GM21723 (cell line): ENCODE measurements at regions not wholly inside any gene's neighbourhood (a gene's known extent, or its start where the extent isn't known, plus 50 kb on each side); places are given as distances from the start of the nearest gene placed in this dataset.

Source experiments
- ATAC-seq: cut with Tn5 transposase; IDR thresholded peaks from one replicate; pipeline ENCODE4 v1.9.1; 2021; ENCODE audit warnings: mild to moderate bottlenecking, moderate library complexity; ENCODE audit not compliant: unreplicated experiment

DNA sequence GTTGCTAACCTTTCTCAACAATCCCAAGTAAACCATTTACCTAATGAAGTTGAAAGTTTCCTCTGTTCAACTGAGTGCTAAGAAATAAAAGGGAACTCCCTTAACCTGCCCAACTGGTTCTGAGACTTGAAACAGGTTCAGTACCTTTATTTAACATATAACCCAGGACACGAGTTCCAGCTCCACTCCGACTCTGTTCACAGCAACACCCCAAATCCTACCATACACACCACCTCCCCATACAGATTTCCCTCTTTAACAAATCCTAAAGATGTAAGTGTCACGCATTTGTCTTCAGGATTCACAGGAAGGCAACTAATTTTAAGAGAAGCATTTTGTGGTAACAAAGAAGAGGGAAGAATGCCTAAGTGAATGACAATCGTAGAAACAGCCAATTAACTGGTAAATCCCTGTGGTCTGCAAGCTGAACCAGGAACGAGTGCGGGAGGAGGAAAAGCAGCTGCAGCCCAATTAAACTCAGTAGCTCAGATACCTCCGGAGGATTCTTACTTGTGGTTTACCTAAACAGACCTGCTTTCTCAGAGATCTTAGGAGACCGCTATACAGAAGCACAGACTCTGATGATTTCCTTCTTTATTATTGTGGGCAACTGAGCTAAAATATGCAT, 134.5 kb upstream of the MAGI3 start:
- ATAC-seq = no peak

DNA sequence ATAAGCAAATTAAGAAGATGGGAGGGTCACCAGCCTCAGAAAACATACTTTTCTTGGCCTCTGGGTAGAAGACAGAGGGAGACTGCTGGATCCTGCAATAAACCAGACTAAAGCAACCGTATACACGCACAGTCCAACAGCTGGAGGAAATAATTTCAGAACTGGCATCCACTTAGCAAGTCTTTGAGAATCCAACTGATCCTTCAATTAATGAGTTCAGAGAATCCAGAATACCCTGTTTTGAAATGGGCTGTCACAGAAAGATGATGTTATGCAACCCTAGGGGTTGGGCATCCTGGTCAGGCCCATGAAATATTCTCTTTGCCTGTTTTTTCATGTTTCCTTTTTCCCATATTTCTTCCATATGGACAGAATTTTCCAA, 134.0 kb upstream of the MAGI3 start:
- no peak for ATAC-seq

DNA sequence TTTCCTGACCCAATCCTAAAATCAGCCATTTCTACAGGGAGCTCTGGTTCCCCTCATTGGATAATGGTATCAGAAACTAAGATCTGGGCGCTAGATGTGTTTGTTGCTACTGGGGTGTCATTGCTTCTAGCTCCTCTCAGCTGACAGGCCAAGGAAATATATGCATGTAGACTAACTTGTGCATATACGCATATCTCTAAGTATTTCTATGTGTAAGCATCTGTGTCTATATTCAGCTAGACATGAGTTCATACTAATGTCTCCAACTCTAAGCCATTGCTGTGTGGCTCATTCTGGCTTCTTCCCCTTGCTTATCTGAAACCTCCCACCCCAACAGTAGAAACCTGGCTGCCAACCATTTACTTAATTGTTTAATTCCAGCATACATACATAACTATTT, 130.3 kb upstream of the MAGI3 start:
- ATAC-seq = no peak

DNA sequence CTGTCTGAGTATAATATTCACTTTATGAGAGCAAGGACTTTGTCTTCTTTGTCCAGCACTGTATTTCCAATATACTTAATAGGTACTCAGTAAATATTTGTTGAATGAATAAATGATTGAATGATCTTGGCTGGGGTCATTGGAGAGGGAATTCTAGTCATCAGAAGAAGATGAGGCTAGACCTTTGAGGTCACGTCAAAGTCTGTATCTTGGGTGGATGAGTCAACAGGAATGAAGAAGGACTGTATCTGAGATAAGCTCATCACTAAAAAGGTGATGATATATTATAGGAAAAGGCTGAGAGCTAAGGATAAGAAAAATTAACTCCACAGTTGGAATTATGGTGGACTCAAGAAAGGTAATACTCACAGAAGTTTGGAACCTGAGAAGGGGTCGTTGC, 125.1 kb upstream of the MAGI3 start:
- no peak for ATAC-seq

DNA sequence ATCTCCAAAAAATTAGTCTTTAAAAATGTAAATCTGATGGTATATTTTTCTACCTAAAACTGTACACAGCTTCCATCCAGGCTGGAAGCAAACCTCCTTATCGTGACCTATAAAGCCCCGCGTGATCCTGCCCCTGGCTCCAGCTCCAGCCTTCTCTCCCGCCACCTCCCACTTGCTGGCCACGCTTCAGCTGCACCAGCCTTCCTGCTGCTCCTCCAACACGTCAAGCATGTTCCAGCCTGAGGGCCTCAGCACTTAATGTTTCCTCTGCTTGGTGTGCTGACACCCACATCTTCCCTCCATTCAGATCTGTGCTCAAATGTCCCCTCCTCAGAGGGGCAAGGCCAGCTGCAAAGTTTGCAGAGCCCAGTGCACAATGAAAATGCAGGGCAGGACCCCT, 123.5 kb upstream of the MAGI3 start:
- ATAC-seq = no peak

DNA sequence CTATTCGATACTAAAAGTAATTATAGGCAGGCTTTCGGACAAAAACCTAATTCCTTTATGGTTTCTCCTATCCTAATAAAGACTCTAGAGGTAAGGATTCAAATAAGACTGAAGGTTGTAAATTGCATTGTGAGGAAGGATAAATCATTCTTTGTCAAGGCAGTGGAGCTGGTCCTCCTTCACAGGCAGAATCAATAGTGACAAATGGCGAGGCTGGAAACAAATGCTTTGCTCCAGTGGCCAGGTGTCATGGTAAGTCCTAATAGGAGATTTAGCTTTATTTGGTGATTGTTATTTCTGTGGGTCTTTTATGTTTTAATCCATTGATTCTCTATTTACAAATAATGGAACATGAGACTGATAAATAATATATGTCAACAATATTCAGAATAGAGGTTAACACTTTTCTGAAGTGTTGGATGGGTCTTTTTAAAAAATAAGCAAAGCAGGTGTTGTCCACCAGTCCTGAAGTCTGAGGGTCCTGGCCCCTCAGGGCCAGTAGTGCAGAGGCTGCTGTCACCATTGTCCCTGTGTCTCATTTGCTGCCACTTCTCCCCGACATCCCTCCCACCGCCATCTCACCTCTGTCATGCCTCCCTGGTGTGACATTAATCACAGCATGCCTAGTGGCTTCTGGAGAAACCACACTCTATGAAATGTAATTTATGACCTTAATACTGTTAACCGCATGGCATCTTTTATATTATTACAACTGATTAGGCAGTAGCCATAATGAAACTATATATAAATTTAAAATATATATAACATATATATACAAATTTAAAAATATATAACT, 120.9 kb upstream of the MAGI3 start:
- ATAC-seq = no peak

DNA sequence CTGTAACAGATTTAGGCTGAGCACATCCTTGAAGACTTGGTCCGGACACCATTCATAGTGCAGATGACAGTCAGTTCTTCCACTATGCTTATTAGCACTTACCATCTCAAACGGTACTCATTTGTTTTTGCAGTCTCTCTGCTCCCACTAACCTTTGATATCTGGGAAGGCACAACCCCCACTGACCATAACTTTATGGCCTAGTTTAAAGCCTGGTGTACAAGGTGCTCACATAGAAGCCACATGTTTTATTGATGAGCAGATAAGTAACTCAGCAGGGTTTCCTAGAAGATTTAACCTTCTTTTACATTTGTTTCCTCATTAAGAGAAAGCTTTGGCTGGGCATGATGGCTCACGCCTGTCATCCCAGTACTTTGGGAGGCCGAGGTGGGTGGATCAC, 119.3 kb upstream of the MAGI3 start:
- no peak for ATAC-seq

DNA sequence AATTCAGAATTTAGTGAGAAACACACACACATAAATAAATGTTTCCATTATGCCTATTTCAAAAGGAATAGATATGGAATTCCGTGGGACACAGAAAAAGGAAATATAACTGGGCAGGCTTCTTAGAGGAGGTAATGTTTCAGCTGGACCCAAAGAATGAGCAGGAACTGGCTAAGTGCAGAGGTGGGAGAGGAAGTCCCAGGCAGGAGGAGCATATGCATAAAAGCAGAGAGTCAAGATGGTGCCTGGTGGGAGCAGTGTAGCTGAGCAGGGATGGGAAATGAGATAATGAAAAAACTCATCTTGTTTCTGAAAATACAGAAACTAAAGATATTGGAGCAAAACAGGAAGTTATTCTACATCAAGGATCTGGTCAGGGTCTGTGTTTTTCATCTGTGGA, 115.2 kb upstream of the MAGI3 start:
- ATAC-seq = no peak

DNA sequence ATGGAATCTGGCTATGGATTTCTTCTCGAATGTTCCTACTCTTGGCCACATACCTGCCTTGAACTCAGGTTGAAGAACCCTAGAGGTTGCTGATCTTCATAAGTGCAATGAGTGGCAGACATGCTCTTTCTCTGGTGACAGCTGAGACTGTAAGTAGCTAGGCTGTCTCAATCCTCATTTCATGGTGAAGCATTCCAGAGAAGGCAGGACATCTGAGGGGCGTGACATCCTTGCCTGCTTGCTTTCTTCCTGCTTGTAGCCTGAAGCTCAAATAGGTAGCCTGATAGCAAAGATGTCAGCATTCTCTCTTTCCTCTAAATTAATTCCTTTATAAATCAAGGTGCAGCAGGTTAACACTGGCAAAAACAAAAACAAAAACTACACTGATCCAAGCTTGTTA, 114.6 kb upstream of the MAGI3 start:
- ATAC-seq = no peak

DNA sequence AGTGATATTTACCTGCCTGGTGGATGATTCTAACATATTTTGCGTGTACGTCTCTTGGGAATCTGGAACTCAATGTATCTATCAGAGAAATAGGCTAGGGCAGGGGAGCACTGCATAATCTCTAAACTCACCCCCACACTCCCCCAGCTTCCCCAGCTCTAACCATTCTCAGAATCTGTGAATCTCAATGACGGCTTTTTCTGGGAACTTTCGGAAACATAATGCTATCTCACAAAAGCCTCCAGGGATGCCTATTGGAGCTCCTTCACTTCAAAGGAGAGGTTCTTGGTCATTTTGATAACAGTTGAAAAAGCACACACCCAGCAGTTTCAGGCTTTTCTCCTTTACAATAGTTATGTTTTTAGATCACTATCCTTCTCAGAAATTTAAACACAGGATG, 113.8 kb upstream of the MAGI3 start:
- no peak for ATAC-seq

DNA sequence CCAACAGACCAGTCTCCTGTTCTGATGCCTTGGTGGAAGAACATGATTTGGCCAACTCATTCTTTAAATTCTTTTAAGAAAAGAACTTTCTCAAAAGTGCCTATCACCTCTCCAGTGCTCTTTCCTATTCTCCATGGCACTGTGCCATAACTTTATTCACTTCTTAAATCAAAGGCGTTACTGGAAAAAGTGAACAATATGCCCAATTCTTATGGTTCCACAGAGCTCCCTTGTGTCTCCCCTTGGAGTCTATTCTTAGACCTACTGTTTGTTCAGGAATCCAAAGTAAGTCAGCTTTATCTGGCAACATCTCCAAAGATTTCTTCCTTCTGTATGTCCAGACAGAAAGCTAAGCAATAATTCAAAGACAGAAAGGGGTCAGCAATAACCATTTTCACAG, 111.9 kb upstream of the MAGI3 start:
- ATAC-seq = no peak

DNA sequence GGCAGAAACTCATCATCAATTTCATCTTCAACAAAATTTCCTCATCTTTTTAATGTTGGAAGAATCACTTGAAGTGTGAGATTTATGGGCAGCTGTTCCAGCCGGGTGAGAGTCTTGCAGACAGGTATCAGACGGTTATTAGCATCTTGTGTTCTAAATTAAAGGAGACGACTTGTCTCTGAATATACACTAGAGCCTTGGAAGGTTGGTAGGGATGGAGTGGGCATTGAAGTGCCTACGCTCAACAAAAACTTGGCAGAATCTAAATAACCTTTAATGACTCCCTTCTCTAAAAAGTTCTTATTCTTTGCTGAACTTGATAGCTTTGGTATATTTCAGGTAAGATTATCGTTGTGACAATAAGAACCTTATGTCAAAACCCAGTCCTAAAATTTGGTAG, 111.5 kb upstream of the MAGI3 start:
- ATAC-seq = no peak

DNA sequence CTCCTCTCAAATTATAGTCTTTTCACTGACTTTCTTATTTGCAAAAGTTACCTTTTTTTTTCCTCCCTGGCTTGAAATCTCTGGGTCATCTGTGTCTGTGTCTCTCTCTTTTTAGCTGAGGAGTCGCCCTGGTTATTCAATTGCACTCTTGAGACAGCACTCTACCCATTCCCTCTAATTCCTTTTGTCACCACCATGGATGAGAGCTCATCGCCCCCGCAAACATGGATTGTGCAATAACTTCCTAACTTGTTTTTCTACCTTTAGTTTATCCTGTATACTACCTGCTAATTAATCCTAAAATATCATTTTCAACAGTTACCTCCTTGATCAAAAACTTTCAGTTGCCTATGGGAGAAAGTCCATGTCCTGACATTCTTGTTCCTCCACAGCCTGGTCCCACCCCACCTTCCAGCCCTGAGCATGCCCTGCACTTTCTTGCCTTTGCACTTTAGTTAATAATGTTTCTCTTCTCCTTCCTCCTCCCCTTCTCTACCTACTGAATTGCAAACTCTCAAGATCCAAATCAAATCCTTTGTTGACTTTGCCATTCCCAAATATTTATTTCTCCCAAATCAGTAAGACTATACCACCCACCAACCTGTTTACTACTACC, 110.4 kb upstream of the MAGI3 start:
- no peak for ATAC-seq

DNA sequence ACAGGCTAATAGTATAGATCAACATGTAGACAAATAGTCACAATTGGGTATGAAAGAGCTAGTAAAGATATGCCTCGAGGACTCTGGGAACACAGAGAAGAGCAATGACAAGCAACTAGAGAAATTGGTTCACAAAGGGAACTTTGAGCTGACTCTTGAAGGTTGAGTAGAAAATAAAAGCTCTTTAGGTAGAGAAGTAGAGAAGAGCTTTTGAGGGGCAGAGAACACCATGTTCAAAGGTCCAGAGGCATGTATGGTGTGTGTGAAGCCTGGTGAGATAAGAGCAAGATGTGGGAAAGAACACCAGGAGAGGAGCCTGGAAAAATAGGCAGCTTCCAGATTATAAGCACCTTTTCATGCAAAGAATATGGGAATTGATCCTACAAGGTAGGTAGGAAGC, 109.7 kb upstream of the MAGI3 start:
- no peak for ATAC-seq

DNA sequence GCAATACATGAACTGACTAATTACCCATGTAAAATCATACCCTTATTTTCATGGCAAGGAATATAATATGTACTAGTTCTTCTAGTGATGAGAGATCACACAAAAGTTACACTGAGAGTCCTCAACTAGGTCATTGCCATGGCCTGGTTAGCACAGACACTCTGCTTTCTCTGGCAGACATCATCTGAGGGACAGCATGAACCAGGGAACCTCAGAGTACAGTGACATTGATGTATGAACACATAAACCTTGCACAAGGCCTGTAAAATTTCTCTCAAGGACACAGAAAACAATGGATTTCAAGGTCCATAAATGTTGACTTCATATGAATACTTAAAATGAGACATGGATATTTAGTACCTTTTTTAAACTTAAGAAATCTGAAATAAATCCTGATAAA, 108.8 kb upstream of the MAGI3 start:
- ATAC-seq = no peak

DNA sequence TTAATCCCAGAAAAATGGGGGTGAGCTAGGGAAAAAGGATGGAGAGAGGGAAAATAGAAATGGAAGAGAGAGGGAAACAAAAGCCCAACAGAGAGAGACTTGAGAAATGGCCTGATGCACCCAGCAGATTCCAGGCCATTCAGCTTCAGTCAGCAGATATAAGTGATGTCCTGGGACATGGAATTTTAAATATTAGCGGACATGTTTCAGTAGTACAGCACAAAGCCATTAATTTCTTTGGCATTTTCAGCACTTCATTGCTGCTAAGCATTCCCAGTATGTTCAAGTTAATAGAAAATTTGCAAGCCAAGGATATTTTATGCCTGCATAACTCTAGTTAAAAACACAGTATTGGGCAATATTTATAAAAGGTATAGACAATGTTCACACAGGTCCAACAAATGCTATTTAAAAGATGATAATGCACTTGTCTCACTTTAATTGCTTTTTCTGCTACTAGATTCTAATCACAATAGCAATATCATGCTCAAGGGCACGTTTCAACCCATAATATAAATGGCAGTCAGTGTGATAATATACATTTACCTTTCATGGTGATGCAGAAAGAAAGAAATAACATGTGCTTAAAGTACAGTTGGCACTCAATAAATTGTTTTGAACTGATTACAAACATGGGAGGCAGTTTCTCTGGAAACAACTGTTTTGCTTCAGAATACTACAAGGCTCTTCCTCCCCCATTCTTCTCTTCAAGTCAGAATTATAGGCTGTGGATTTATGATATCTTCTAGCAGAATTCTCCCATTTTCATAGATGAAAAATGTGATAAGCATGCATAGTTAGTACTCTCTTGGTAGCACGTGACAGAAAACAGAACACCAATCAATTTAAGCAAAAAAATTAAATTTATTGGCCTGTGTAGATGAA, 108.1 kb upstream of the MAGI3 start:
- ATAC-seq = no peak

DNA sequence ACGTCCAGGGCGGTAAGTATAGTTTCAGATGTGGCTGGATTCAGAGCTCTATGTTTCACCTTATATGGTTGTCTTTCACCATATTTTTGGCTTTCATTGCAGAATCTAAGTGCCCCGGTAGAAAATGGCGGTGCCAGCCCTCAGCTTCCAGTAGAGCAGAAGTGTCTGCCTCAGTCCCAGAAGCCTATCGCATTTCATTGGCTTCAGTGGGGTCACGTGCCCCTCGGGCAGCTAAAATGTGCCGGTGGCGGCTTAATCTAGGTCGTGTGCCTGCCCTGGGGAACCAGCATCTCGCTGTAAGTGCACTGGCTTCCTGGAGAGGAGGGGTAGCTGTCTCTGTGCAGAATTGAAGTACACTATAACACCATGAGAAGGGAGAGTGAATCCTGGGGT, 107.4 kb upstream of the MAGI3 start:
- ATAC-seq = no peak

DNA sequence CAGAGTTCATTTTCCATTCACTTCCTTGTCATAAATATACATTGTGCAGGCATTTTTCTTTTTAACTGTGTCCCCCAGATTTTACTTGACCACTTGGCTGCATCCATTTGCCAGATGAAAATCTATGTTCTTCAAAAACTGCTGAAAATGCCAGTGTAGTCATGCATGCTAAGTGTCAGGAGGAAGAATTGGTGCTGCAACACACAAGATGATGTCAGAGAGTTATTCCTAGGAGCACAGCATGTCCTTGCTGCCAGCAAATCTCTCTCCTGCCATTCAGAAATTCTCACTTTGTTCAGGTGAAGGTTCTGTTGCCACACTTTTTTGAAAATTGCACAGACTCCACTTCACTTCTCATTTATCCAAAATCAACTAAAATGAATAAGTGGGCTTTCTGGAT, 106.4 kb upstream of the MAGI3 start:
- ATAC-seq = no peak

DNA sequence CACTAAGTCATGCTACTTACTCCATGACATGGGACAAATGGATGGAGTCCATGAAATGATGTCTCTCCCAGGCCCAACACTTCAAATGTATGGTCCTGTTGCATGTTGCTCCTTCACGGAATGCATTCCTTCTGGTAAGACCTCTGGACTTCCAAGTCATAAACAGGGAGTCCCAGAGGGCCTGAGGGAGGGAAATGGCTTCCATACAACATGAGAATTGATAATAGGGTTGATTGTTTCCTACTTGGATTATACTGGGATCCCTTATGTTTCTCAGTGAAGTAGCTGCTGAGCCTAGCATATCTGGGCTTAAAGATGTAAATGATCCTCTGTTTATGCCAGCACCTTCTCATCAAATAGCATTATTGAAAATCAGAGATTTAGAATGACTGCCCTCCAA, 104.2 kb upstream of the MAGI3 start:
- ATAC-seq = no peak

DNA sequence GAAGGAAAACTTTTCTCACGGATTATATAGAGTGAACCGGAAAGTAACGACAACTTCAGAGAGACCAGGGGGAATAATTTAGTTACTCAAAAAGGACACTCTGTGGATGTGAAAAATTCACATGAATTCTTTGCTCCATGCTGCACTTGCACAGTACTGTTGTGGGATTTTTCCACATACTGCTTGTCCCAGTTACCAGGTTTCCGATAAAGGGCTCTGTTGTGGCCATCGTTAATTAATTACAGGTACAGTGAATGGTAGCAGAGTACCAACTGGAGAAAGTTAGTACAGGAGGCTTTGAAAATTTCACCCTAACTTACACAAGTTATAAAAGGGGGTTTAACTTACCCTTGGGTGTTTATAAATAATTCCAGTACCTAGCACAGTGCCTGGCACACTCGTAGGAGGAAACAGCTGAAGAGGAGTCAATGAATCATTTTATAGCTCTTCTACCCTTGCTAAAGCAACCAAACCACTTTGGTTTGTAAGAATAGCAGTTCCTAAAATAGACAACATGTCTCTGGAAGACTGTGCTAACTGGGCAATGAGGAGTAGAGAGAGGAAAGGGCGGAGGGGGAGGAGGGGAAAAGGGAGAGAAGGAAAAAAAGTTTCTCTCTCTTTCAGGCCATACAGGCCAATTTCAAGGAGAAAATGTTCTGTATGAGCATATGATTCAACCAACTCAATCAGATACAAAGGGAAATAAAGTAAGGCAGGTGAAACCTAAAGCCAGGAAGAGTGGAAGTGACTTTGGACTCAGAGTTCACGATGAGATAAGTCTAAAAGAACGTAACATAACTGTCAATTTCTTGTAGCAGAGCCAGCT, 98.3 kb upstream of the MAGI3 start:
- no peak for ATAC-seq
